GM18505 (cell line): ENCODE measurements at regions not wholly inside any gene's neighbourhood (a gene's known extent, or its start where the extent isn't known, plus 50 kb on each side); places are given as distances from the start of the nearest gene placed in this dataset.

Experiments used
- ATAC-seq: cut with Tn5 transposase; IDR thresholded peaks from one replicate; pipeline ENCODE4 v1.9.1; 2021; ENCODE audit not compliant: unreplicated experiment
- POLR2A ChIP-seq: IDR thresholded peaks from 4 replicates; pipeline ENCODE4 v1.6.1; 2011; ENCODE audit warnings: borderline replicate concordance; ENCODE audit not compliant: insufficient read depth, insufficient read length; ENCODE audit errors: extremely low read depth

DNA sequence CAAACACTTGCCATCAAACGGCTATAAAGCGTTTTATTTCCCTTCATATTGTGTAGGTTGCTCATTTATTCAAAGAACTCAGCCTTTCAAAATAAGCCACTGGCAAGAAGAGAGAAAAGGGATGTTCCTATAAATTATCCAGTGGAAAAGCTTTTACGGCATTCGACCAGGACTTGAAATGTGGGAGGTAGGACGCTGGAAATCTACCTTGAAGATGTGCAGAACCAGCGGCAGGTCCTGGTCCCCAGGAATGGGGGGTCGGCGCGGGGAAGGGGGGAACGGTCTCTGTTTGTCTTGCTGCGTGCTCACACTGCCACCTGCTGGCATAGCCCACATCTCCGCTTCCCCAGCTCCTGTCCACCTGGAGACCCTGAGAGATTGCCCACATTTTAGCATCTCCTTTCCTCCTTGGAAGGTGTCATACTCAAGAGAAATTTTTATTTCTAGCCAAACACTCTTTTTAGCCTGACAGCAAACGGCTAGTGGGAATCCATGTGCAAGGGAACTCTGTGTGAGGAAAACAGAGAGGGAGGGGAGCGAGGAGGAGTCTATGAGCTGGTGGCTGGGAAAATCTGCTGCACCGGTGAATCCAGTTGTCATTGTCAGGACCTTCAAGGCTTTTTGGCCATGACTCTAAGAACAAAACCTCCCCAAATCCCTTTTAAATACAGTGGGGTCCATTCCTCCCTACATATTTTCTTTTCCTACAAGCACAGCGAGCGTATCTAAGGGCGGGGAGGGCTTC lies 349.0 kb upstream of the PKDCC start:
- no peak for ATAC-seq
- no peak for TF ChIP-seq POLR2A

DNA sequence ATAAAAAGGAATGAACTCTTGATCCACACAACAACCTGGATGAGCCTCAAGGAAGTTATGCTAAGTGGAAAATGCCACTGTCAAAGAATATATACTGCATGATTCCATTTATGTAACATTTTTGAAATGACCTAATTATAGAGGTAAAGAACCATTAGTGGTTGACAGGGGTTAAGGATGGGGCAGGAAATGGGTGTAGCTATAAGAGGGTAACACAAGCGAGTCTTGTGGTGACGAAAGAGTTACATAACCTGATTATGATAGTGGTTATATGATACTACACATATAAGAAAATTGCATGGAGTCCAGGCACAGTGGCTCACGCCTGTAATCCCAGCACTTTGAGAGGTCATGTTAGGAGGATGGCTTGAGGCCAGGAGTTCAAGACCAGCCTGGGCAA lies 346.6 kb upstream of the PKDCC start:
- TF ChIP-seq POLR2A: no peak
- no peak for ATAC-seq

- ATAC-seq: no peak
- TF ChIP-seq POLR2A: no peak
These were observed 344.7 kb upstream of the PKDCC start for GRCh38 chr2:41703123-41703522.

DNA sequence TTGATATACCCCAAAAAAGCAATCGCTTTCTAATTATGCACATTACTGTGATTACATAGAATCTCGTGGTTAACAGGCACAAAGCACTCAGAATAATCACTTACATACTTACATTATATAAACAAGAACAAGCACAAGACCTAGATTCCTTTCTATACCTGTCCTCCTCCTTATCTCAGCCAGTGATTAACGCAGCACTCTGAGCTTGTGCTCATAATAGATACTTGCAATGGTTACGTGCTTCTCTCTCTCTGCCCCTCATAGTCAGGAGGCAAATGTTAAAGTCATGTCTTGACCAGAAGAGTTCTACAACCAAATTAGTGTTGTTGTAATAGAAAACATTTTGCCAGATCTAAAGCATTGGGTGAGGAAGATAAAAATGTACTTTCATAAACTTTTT lies 342.2 kb upstream of the PKDCC start:
- no peak for ATAC-seq
- TF ChIP-seq POLR2A: no peak

DNA sequence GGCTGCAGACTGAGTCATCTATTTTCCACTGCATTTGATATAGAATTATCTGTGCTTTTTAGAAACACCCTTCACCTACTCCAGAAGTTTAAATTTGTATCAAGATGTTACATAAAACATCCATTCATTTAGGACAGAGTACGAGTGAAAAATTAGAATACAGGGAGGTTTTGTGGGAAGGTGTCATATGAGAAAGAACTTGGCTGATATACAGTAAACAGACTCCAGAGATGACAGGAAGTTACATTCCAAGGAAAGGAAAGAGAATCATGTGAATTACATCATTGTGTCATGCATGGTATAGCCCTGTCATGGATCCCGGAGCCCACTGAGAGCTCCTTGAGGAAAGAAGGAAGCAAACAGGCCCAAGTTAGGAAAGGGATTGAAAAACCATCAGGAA lies 341.5 kb upstream of the PKDCC start:
- ATAC-seq: no peak
- TF ChIP-seq POLR2A: no peak

DNA sequence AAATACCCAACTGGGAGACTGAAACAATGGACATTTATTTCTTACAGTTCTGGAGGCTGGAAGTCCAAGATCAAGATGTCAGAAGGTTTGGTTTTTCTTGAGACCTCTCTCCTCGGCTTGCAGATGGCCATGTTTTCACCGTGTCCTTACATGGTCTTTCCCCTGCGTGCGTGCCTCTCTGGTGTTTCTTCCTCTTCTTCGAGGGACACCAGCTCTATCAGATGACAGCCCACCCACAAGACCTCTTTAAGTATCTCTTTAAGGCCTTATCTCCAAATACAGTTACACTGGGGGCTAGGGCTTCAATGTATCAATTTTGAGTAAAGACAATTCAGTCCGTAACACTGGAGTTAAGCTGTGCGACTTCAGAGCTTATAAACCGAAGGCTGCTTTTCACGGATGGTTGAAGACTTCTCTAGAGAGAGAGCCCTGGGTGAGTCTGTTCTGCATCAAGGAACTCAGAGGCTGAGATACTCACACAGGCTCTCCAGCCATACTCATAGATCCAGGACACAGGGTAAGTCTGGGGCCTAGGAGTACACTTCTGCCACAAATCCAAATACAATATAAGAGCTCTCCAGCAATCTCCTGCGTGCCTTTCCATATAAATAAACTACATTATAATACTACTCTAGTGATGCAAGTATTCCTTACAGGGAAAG lies 339.9 kb upstream of the PKDCC start:
- no peak for ATAC-seq
- TF ChIP-seq POLR2A: no peak

DNA sequence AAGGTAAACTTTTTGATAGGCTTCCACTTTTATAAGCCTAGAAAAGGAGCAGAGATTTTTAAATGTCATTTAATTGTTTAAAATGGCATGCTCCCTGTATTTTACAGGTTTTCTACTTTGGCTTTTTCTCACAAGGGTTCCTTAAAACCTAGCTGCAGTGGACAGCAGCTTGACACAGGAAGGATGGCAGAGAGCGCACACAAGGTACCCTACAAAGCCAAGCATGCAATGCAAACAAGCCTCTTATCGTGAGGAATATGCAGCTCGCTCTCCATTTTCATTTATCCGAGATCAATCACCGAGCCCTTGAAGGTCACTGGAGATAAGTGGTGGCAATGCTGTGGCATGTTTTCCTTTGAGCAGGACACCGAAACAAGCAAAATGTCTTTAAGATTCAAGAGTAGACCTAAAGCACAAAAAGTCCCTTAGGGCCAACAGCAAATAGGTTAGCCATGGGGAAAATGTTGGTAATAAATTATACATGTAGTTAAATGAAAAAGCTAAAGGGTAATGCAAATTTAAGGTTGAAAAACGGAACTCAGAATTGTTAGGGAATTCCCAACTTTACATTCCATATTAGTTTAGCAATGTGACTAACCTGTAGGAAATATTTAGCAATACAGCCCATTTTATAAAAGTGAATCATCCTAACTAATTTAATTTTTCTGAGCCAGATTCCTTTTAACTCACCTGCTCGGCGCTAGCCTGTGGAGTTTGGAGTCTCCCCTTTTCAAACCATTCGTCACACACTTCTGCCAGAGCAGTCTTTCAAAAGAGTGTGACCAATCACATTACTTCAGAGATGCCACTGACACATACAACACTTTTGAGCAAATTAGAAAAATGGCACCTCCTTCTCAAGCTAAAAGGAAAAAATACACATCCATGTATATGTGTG lies 337.9 kb upstream of the PKDCC start:
- no peak for TF ChIP-seq POLR2A
- ATAC-seq: no peak

DNA sequence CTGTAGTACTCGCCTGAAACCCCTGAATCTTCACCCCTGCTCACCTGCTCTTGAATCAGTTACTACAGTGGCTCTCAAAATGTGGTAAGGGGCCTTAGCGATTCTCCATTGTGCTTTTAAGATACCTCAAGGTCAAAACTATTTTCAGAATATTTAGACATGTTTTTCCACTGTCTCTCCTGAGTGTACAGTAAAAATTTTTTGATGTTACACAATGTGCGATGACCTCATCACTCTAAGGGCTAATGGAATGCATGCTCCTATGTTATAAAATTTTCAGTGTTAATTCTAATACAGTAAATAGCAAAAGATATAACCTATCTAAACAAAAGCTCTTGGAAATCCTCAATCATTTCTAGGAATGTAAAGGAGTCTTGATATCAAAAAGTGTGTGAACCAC lies 336.9 kb upstream of the PKDCC start:
- ATAC-seq: no peak
- no peak for TF ChIP-seq POLR2A

DNA sequence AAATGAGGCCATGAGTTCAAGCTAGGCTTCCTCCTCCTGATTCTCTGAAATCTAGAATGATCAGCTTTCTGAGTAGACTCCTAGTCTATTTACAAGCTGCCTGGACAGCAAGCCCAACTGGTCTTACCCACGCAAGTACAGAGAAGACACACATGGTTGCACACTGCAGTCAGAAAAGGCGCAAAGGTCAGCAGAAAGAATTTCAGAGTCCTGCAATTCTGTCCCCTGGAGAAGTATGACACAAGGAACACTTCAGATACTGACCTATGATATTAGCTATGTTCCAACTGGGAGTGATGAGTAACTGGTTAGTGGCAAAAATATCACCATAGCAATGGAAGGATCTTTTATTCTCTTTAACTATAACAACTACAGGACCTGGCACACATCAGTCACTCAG lies 336.1 kb upstream of the PKDCC start:
- no peak for TF ChIP-seq POLR2A
- ATAC-seq: no peak

- ATAC-seq: no peak
- TF ChIP-seq POLR2A: no peak
These were observed 331.3 kb upstream of the PKDCC start for GRCh38 chr2:41716497-41716896.

GRCh38 chr2:41717839-41718238 lies 330.0 kb upstream of the PKDCC start:
- no peak for TF ChIP-seq POLR2A
- no peak for ATAC-seq

- TF ChIP-seq POLR2A: no peak
These were observed 329.1 kb upstream of the PKDCC start for GRCh38 chr2:41718705-41719104.

GRCh38 chr2:41719756-41720155 lies 328.1 kb upstream of the PKDCC start:
- no peak for TF ChIP-seq POLR2A
- no peak for ATAC-seq

More at GRCh38 chr2:41718705-41719104, 329.1 kb upstream of the PKDCC start:
- no peak for ATAC-seq
